ENCODE measurements at regions not wholly inside any gene's neighbourhood (a gene's known extent, or its start where the extent isn't known, plus 50 kb on each side); places are given as distances from the start of the nearest gene placed in this dataset.

- TF ChIP-seq, protein P1, sequence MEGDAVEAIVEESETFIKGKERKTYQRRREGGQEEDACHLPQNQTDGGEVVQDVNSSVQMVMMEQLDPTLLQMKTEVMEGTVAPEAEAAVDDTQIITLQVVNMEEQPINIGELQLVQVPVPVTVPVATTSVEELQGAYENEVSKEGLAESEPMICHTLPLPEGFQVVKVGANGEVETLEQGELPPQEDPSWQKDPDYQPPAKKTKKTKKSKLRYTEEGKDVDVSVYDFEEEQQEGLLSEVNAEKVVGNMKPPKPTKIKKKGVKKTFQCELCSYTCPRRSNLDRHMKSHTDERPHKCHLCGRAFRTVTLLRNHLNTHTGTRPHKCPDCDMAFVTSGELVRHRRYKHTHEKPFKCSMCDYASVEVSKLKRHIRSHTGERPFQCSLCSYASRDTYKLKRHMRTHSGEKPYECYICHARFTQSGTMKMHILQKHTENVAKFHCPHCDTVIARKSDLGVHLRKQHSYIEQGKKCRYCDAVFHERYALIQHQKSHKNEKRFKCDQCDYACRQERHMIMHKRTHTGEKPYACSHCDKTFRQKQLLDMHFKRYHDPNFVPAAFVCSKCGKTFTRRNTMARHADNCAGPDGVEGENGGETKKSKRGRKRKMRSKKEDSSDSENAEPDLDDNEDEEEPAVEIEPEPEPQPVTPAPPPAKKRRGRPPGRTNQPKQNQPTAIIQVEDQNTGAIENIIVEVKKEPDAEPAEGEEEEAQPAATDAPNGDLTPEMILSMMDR (IDR thresholded peaks at IDR 0.05) = no peak
- no peak for TF ChIP-seq POLR2A (IDR thresholded peaks at IDR 0.05)
Measured at GRCh38 chr1:244780311-244780710, 55.1 kb upstream of the COX20 start.
